Large intestine (tissue), 3 donors: ENCODE measurements at regions not wholly inside any gene's neighbourhood (a gene's known extent, or its start where the extent isn't known, plus 50 kb on each side); places are given as distances from the start of the nearest gene placed in this dataset.

Source experiments
- DNase-seq, 2 donors: peaks; one replicate each; pipeline versions ENCODE4 v3.0.0 to v3.0.0-alpha.2; 2013
- H3K27ac ChIP-seq: one replicate; pipeline ENCODE4 v1.5.1; 2013; ENCODE audit warnings: low read length
- H3K27me3 ChIP-seq: 2 replicates; pipeline ENCODE4 v1.6.1; 2013; ENCODE audit warnings: low read length; ENCODE audit not compliant: control insufficient read depth, insufficient read depth
- H3K36me3 ChIP-seq: 2 replicates; pipeline ENCODE4 v1.6.1; 2013; ENCODE audit warnings: low read length; ENCODE audit not compliant: control insufficient read depth, insufficient read depth
- H3K4me1 ChIP-seq: one replicate; pipeline ENCODE4 v1.6.1; 2013; ENCODE audit warnings: low read length; ENCODE audit not compliant: control insufficient read depth, insufficient read depth
- H3K4me3 ChIP-seq: one replicate; pipeline ENCODE4 v1.5.1; 2013; ENCODE audit warnings: low read length
- H3K9me3 ChIP-seq: one replicate; pipeline ENCODE4 v1.6.1; 2013; ENCODE audit warnings: mild to moderate bottlenecking, low read depth, low read length, moderate library complexity; ENCODE audit not compliant: control insufficient read depth
- WGBS: methylation state at CpG from one replicate; pipeline ENCODE4 v1.1.5; 2013; ENCODE audit warnings: low lambda C conversion rate; ENCODE audit not compliant: insufficient coverage; 5-methylcytosine and 5-hydroxymethylcytosine counted together

DNA sequence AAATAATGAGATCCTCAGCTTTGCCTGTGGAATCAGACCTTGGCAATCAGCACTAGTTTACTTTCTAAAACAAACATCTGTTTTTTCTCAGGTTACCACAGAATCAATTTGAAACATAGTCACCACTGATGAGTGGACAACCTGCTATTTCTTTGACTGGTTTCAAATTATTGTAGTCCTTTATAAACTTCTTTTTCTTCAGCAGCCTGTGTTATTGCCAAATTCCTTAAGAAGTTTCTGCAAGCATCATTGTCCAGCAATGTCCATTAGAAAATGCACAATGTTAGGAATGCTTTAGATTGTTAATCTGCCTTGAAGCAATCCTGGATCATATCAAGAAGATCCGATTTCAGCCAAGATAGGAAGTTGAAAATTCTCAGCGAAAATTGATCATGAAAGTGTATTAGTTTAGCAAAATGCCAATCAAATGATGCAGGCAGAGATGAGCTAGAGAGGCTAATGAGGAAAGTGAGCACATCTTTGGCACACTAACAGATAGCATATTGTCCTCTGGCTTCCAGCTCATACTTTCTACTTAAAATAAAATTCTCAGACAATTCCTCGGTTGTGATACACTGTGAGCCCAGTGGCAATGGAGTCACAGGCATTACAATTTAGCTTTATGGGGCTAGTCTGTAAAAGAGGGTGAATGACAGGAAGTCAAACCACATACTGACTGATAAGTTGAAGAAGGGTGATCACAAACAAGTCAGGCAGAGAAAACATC is 270.6 kb downstream of the SLITRK6 start:
- Histone ChIP-seq H3K27ac (no peak overlapping the region), H3K36me3 (no peaks in the 10 kb centered on the region), H3K9me3 (no peaks in the 10 kb centered on the region), H3K4me1 (no peaks in the 10 kb centered on the region), H3K27me3 (no peaks in the 10 kb centered on the region), H3K4me3 (no peak overlapping the region)
- peak in 1 of 2 donors; percentile 6 for DNase-seq
- WGBS, result no CpG with 5 or more reads among the region's 3 CpGs

DNA sequence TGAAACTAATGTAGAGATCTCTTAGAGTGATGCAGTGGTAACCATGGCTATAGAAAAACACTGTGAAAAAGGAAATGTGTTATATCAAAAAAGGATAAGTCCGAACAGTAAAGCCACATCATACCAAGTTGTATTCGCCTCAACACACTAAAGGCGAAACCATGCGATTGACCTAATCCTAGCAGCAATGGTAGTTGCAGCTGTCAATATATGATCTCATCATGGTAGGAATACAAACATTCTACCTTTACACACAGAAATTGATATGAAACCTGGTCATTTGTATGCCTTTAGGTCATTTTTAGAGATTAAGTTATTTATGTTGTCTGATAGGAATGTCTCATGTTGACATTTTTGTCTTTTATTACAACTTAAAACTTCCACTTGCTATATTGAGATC is 271.9 kb downstream of the SLITRK6 start:
- Histone ChIP-seq H3K4me3 (no peak overlapping the region), H3K27me3 (no peaks in the 10 kb centered on the region), H3K4me1 (no peaks in the 10 kb centered on the region), H3K27ac (no peak overlapping the region), H3K36me3 (no peaks in the 10 kb centered on the region), H3K9me3 (no peaks in the 10 kb centered on the region)
- no peak for DNase-seq
- WGBS, result 80% methylated on average over 1 of the region's 4 CpGs

DNA sequence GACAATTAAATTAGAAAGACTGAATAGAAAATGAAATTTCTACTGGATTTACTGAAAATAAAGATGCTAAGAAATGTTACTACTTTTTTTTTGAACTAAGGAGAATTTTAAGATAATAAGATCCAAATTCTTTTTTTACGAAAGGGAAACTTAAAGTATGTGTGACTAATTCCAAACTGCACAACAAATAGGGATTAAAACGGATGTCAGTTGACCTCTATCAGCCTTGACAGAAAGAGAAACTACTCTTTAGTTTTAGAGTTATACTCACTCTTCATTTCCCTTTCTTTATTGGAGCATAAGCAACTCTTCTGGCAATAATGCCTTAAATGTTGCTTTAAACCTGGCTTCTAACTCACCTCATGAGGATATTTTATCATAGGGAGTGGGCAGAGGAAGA is 273.8 kb downstream of the SLITRK6 start:
- Histone ChIP-seq H3K4me3 (no peak overlapping the region), H3K4me1 (no peaks in the 10 kb centered on the region), H3K36me3 (no peaks in the 10 kb centered on the region), H3K9me3 (no peaks in the 10 kb centered on the region), H3K27ac (no peak overlapping the region), H3K27me3 (no peaks in the 10 kb centered on the region)
- no peak for DNase-seq
- WGBS, result 100% methylated on average over 1 of the region's 2 CpGs

DNA sequence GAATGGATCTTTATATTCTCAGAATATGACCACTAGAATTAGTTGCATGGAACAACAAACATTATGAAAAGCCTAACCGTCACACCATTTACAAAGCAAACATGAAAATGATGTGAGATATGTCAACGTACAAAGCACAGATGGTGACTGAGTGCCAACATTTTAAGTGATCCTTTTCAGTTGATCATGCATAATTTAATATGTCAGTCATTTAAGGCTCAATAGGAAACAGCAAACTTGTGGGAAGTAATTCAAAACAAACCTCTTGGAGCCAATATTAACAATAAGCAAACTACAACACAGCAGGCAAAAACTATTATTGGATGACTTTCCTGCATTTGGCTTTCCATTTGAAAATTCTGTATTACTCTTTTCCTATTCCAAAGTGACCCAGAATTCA is 277.6 kb downstream of the SLITRK6 start:
- H3K4me1 ChIP-seq, result no peaks in the 10 kb centered on the region
- no CpG with 5 or more reads among the region's 2 CpGs for WGBS
- H3K27ac ChIP-seq, result no peak overlapping the region
- no peak for DNase-seq
- no peaks in the 10 kb centered on the region for H3K27me3 ChIP-seq
- no peaks in the 10 kb centered on the region for H3K36me3 ChIP-seq
- no peaks in the 10 kb centered on the region for H3K9me3 ChIP-seq
- no peak overlapping the region for H3K4me3 ChIP-seq

DNA sequence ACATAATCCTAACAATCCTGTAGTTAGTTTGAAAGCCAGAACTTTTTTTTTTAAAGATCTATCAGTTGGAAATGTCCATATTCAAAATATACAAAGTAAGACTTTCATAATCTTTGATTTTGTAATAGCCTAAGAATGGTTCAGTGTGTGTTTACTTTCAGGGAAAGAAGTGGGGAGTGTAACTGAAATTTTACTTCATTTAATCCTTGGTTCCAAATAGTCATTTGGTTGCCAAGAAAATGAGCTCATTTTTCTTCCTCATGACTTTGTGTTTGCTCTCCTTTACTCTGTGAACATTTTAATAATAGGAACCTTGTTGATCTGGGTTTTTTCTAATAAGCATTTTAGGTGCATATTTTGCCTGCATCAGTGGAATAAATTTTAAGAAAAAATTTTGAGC is 278.8 kb downstream of the SLITRK6 start:
- Histone ChIP-seq H3K4me3 (no peak overlapping the region), H3K4me1 (no peaks in the 10 kb centered on the region), H3K27me3 (no peaks in the 10 kb centered on the region), H3K27ac (no peak overlapping the region), H3K9me3 (no peaks in the 10 kb centered on the region), H3K36me3 (no peaks in the 10 kb centered on the region)
- no peak for DNase-seq

DNA sequence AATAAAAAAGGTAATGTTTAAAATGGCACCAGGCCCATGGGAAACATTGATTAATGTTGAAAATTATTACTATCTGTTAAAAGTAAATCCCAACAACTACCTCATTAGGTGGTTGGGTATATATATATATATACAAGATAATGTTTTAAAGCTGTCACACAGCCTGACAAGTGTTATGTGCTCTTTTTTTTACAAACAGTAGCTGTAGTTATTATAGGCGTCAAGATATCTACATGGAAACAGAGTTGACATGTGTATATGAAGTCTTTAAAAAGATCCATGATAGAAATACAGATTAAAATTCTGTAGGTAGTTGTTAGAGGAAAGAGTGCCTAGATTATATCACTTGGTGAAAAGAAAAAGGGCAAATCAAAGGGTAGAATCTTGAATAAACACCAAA is 279.9 kb downstream of the SLITRK6 start:
- Histone ChIP-seq H3K4me3 (no peak overlapping the region), H3K4me1 (no peaks in the 10 kb centered on the region), H3K27ac (no peak overlapping the region), H3K36me3 (no peaks in the 10 kb centered on the region), H3K9me3 (no peaks in the 10 kb centered on the region), H3K27me3 (no peaks in the 10 kb centered on the region)
- WGBS, result 100% methylated on average over 1 of the region's 1 CpG
- DNase-seq, result no peak

DNA sequence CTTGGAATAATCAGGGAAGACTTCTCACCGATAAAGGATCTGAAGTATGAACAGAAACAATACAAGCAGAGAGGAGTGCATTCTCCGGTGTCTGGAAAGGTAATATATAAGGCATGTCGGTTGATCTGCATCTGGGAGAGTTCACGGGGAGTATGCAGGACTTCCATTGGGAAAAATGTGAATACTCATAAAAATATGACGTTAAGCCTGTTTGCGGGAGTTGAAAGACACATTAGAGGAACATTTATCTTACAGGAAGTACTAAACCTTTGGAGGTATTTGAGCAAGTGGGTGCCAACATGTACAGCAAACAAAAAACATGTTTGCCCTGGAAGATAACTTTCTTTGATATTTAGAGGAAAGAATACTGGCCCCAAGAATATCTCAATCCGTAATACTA is 286.8 kb downstream of the SLITRK6 start:
- H3K36me3 ChIP-seq, result no peaks in the 10 kb centered on the region
- H3K4me3 ChIP-seq, result no peak overlapping the region
- DNase-seq, result no peak
- H3K27ac ChIP-seq, result no peak overlapping the region
- WGBS, result 24% methylated on average over 7 of the region's 7 CpGs
- no peaks in the 10 kb centered on the region for H3K4me1 ChIP-seq
- no peaks in the 10 kb centered on the region for H3K27me3 ChIP-seq
- H3K9me3 ChIP-seq, result no peaks in the 10 kb centered on the region

DNA sequence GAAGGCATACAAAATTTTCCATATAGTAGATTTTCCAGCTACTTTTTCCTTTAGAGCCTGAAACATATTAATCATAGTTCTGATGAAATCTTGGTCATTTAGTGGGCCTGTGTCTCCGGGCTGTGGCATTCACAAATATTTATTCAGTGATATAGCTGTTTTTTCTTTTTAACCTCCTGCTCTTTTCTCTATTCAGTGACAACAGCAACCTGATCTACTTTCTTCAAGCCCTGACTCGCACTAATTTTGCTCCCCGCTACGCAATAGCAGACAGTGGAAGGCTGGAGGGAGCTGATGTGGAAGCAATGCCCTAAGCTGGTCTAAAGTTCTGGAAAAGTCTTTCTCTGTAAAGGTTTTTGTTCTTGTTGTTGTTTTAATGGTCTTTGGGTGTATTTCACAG is 289.7 kb downstream of the SLITRK6 start:
- H3K4me3 ChIP-seq, result no peak overlapping the region
- no peak overlapping the region for H3K27ac ChIP-seq
- H3K36me3 ChIP-seq, result no peaks in the 10 kb centered on the region
- H3K27me3 ChIP-seq, result no peaks in the 10 kb centered on the region
- 17% methylated on average over 1 of the region's 4 CpGs for WGBS
- no peaks in the 10 kb centered on the region for H3K4me1 ChIP-seq
- DNase-seq, result no peak
- no peaks in the 10 kb centered on the region for H3K9me3 ChIP-seq

DNA sequence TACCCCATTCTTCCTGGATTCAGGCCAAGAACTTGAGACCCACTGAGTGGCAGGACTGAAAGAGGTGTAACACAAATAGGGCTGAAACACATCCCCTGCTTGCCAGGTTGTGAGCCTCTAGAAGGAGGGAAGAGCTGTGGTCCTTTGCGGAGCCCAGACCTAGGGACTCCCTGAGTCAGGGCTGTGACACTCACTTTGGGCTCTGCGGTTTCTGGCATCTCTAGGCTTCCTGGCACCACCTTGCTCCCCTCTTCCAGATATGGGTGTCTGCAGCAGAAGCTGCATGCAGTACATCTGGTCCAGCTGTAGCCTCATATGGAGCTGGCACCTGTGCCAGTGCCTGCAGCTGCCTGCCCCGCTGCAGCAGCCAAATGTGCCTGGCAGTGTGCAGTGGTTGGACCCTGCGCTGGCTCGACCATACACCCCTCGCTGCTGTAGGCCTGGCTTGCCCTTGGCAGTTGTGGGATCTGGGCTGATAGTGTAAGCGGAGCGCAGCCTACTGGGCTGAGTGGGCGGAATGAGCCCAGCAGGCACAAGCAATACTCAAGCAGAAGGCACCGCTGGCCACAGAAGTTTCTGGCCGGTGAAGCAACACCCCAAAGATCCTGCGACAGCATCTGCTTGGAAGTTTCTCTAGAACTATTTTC is 290.4 kb downstream of the SLITRK6 start:
- 88% methylated on average over 3 of the region's 12 CpGs for WGBS
- Histone ChIP-seq H3K4me1 (no peaks in the 10 kb centered on the region), H3K4me3 (no peak overlapping the region), H3K27me3 (no peaks in the 10 kb centered on the region), H3K36me3 (no peaks in the 10 kb centered on the region), H3K9me3 (no peaks in the 10 kb centered on the region), H3K27ac (no peak overlapping the region)
- no peak for DNase-seq

DNA sequence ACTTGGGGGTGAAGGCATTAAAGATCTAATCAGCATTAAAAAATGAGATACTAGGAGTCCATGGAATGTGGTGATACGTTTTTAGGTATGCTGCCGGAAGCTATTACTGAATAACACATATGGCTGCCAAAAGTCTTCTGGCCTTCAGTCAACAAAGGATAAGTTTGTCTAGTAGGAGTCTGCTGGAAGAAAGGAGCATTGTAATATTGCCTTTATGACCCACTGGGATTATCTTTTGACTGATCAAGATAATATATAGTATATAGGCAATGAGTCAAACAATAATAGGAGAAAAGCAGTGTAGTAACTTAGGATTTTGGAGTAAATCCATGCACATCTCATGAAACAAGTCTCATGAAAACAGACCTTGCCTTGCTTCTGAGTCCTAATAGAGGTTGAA is 295.4 kb downstream of the SLITRK6 start:
- H3K4me3 ChIP-seq, result no peak overlapping the region
- H3K27ac ChIP-seq, result no peak overlapping the region
- no peak for DNase-seq
- WGBS, result 70% methylated on average over 2 of the region's 2 CpGs
- H3K9me3 ChIP-seq, result no peaks in the 10 kb centered on the region
- no peaks in the 10 kb centered on the region for H3K4me1 ChIP-seq
- H3K27me3 ChIP-seq, result no peaks in the 10 kb centered on the region
- no peaks in the 10 kb centered on the region for H3K36me3 ChIP-seq

DNA sequence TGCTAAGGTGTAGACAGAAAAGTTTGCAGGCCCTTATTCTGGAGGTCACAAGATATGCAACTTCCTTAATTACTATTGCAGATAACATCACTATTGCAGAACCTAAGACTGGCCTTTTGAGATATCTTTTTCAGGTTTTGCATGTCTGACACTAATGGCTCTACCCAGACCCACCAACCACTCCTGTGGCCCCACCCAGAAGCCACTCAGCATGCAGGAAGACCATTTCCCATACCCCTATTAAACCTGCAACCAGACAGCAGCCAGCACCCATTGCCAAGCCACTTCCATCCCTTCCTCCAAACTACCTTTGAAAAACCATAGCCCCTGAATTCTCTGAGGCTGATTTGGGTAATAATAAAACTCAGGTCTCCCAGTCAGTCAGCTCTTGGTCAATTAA is 297.6 kb downstream of the SLITRK6 start:
- no peaks in the 10 kb centered on the region for H3K9me3 ChIP-seq
- no peaks in the 10 kb centered on the region for H3K4me1 ChIP-seq
- H3K27me3 ChIP-seq, result no peaks in the 10 kb centered on the region
- H3K27ac ChIP-seq, result no peak overlapping the region
- no peaks in the 10 kb centered on the region for H3K36me3 ChIP-seq
- DNase-seq, result no peak
- no peak overlapping the region for H3K4me3 ChIP-seq
